Ovary (tissue), 3 donors: ENCODE measurements at regions not wholly inside any gene's neighbourhood (a gene's known extent, or its start where the extent isn't known, plus 50 kb on each side); places are given as distances from the start of the nearest gene placed in this dataset.

Experiments
- EP300 ChIP-seq: sonication (generic); formaldehyde crosslinking; IDR thresholded peaks from one replicate; pipeline ENCODE4 v1.6.1; 2017; ENCODE audit warnings: antibody characterized with exemption
- TF ChIP-seq, protein P1 (sequence below), 3 donors: fragments of 450-650 bp in 2 of 3; fragments of 200-600 bp in 1 of 3; IDR thresholded peaks; one replicate each; pipeline versions ENCODE4 v1.5.1 to v1.8.0; 2016 to 2022; ENCODE audit warnings: antibody characterized with exemption in 3 of 3, mild to moderate bottlenecking in 1 of 3
- donor health status: DM: no; HTN: no; CAD: no.

DNA sequence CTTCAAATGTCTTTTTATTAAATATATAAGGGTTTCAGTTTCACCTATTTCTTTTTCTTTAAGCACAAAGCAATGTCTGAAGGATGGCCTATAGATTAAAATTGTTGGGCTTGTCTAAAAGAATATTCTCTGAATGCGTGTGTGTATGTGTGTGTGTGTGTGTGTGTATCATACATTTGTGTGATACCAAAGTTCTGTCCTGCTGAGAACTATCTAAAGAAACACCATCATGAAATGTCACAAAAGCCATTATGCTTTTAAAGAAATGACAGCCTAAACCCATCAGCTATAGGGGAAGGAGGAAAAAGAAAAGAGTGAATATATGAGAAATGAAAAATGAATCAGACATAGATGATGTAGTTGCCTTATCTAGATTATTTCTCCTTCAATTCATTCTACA, 1501.5 kb upstream of the TENM3 start:
- TF ChIP-seq, protein P1, sequence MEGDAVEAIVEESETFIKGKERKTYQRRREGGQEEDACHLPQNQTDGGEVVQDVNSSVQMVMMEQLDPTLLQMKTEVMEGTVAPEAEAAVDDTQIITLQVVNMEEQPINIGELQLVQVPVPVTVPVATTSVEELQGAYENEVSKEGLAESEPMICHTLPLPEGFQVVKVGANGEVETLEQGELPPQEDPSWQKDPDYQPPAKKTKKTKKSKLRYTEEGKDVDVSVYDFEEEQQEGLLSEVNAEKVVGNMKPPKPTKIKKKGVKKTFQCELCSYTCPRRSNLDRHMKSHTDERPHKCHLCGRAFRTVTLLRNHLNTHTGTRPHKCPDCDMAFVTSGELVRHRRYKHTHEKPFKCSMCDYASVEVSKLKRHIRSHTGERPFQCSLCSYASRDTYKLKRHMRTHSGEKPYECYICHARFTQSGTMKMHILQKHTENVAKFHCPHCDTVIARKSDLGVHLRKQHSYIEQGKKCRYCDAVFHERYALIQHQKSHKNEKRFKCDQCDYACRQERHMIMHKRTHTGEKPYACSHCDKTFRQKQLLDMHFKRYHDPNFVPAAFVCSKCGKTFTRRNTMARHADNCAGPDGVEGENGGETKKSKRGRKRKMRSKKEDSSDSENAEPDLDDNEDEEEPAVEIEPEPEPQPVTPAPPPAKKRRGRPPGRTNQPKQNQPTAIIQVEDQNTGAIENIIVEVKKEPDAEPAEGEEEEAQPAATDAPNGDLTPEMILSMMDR (IDR thresholded peaks at IDR 0.05) = no peak
- TF ChIP-seq EP300 = no peak
